HepG2 (cell line): ENCODE measurements at regions not wholly inside any gene's neighbourhood (a gene's known extent, or its start where the extent isn't known, plus 50 kb on each side); places are given as distances from the start of the nearest gene placed in this dataset.

Experiments
- ATAC-seq: fragments of 200-7000 bp; cut with Tn5 transposase; 3 replicates; pipeline ENCODE4 v1.9.1; 2020; ENCODE audit warnings: mild to moderate bottlenecking, moderate library complexity
- BruUV-seq: library from RNA; stranded (reverse); fragments of 400-500 nt; replicated peaks from 2 replicates; lab custom pipeline; 2021; lab: Mats Ljungman, UMichigan
- CTCF ChIA-PET: fragments of 300-600 bp; formaldehyde crosslinking; extraction: SDS; loops from one replicate; lab custom pipeline; 2021; ENCODE audit warnings: low total read pairs, inconsistent platforms, low intra/inter-chr PET ratio; lab: Yijun Ruan, JAX
- POLR2A ChIA-PET: fragments of 350-600 bp; sonication (Branson Sonifier 250); formaldehyde crosslinking; loops from one replicate; lab custom pipeline; 2020; ENCODE audit warnings: antibody characterized with exemption, inconsistent platforms; lab: Yijun Ruan, JAX
- DNase-seq: peaks from one replicate; pipeline ENCODE4 v3.0.0-alpha.2; 2015; ENCODE audit warnings: low spot score
- FAIRE-seq: peaks from 3 replicates; lab custom pipeline; 2011; peaks lifted over from hg19 to GRCh38; lab: Jason Lieb, UNC
- H2AFZ ChIP-seq: one replicate; pipeline ENCODE4 v1.6.1; 2011; ENCODE audit warnings: low read length, inconsistent platforms
- H3K27ac ChIP-seq: fragments of 300-600 bp; 3 replicates; pipeline ENCODE4 v1.8.0; 2011; ENCODE audit warnings: mixed run types, mild to moderate bottlenecking, mixed read lengths, low read length, inconsistent platforms; ENCODE audit not compliant: insufficient read depth; ENCODE audit errors: extremely low read length
- H3K27me3 ChIP-seq, 2 experiments: fragments of 200-600 bp in 1 of 2; 2 replicates in 1 of 2; 3 replicates in 1 of 2; pipeline versions ENCODE4 v1.6.0 to v1.8.0; 2011; ENCODE audit warnings: low read length in 2 of 2, mild to moderate bottlenecking in 2 of 2, moderate library complexity in 2 of 2, inconsistent platforms in 1 of 2; ENCODE audit not compliant: insufficient read depth in 2 of 2, control insufficient read depth in 1 of 2
- H3K36me3 ChIP-seq, 2 experiments: fragments of 200-600 bp in 1 of 2; replicated peaks in 1 of 2; 2 replicates in 1 of 2; 3 replicates in 1 of 2; pipeline versions ENCODE4 v1.5.1 to v1.8.0; 2011; ENCODE audit warnings: low read length in 2 of 2, inconsistent platforms in 1 of 2; ENCODE audit not compliant: insufficient read depth in 2 of 2, control insufficient read depth in 1 of 2
- H3K4me1 ChIP-seq: 2 replicates; pipeline ENCODE4 v1.5.1; 2012; ENCODE audit warnings: low read length, inconsistent platforms; ENCODE audit not compliant: insufficient read depth
- H3K4me2 ChIP-seq: 2 replicates; pipeline ENCODE4 v1.6.0; 2011; ENCODE audit warnings: low read depth, low read length, inconsistent platforms
- H3K4me3 ChIP-seq, 3 experiments: fragments of 200-600 bp in 1 of 3; sonication (generic), shearing (Covaris generic) in 1 of 3; replicated peaks in 1 of 3; 2 replicates each; pipeline ENCODE4 v1.5.1; 2011 to 2016; ENCODE audit warnings: low read length in 3 of 3, inconsistent platforms in 2 of 3, low read depth in 2 of 3, mild to moderate bottlenecking in 2 of 3, control low read depth in 1 of 3, mixed read lengths in 1 of 3; ENCODE audit not compliant: insufficient read depth in 1 of 3
- H3K79me2 ChIP-seq: one replicate; pipeline ENCODE4 v1.6.1; 2011; ENCODE audit warnings: low read length, inconsistent platforms; ENCODE audit not compliant: insufficient read depth
- H3K9ac ChIP-seq: 2 replicates; pipeline ENCODE4 v1.6.0; 2011; ENCODE audit warnings: mild to moderate bottlenecking, low read depth, low read length, inconsistent platforms; ENCODE audit not compliant: insufficient read depth
- H3K9me3 ChIP-seq: 2 replicates; pipeline ENCODE4 v1.5.1; 2012; ENCODE audit warnings: mild to moderate bottlenecking, low read length
- H4K20me1 ChIP-seq: 2 replicates; pipeline ENCODE4 v1.6.0; 2011; ENCODE audit warnings: inconsistent platforms, mild to moderate bottlenecking, low read length, moderate library complexity; ENCODE audit not compliant: insufficient read depth
- ADNP ChIP-seq: sonication (generic); formaldehyde crosslinking; IDR thresholded peaks from 2 replicates; pipeline ENCODE4 v1.4.0; 2020; ENCODE audit warnings: missing genetic modification reagents
- ELK4 ChIP-seq: sonication (generic); formaldehyde crosslinking; IDR thresholded peaks from 2 replicates; pipeline ENCODE4 v1.9.0; 2021; ENCODE audit warnings: missing genetic modification reagents, borderline replicate concordance
- FOSL2 ChIP-seq: sonication (generic); formaldehyde crosslinking; IDR thresholded peaks from 2 replicates; pipeline ENCODE4 v1.4.0; 2020; ENCODE audit warnings: missing genetic modification reagents
- FOXA3 ChIP-seq: IDR thresholded peaks from 2 replicates; pipeline ENCODE4 v1.6.1; 2016; ENCODE audit warnings: missing genetic modification reagents, missing compliant biosample characterization
- MAX ChIP-seq: IDR thresholded peaks from 2 replicates; pipeline ENCODE4 v1.6.1; 2012; ENCODE audit warnings: inconsistent platforms
- MLXIP ChIP-seq: sonication (generic); formaldehyde crosslinking; IDR thresholded peaks from 2 replicates; pipeline ENCODE4 v1.9.0; 2021; ENCODE audit warnings: missing genetic modification reagents, borderline replicate concordance
- MXD4 ChIP-seq: IDR thresholded peaks from 2 replicates; pipeline ENCODE4 v1.6.1; 2016; ENCODE audit warnings: mild to moderate bottlenecking, missing biosample characterization, missing genetic modification reagents
- POLR2AphosphoS5 ChIP-seq: IDR thresholded peaks from 2 replicates; pipeline ENCODE4 v1.6.1; 2012; ENCODE audit warnings: low read depth, low read length
- ZNF180 ChIP-seq: sonication (generic); formaldehyde crosslinking; IDR thresholded peaks from 2 replicates; pipeline ENCODE4 v1.4.0; 2020; ENCODE audit warnings: low read depth, missing genetic modification reagents, borderline replicate concordance
- ZNF766 ChIP-seq: sonication (generic); formaldehyde crosslinking; IDR thresholded peaks from 2 replicates; pipeline ENCODE4 v1.5.0; 2020; ENCODE audit warnings: missing genetic modification reagents, borderline replicate concordance
- WGBS: methylation state at CpG from one replicate; pipeline ENCODE4 v1.1.6; 2017; ENCODE audit warnings: low lambda C conversion rate; 5-methylcytosine and 5-hydroxymethylcytosine counted together
- in situ Hi-C: cut with HindIII; loops from 2 replicates; pipeline ENCODE4 v1.10.0; 2017; ENCODE audit warnings: low pct_unique_long_range_greater_than_20kb; ENCODE audit not compliant: extremely low pct_ligation_motif_present
- intact Hi-C: fragments of 100-400 bp; cut with micrococcal nuclease; formaldehyde crosslinking; loops from one replicate; pipeline ENCODE4 v1.10.0; 2022; ENCODE audit not compliant: unreplicated experiment

GRCh38 chr19:28314756-28315155, 898.2 kb downstream of the UQCRFS1 start (continued):
- TF ChIP-seq MLXIP (no peak), ZNF766 (CRISPR knock-in tag) (no peak), ZNF180 (CRISPR knock-in tag) (no peak)
- TF ChIP-seq, all 625 proteins: peak for 0

- BruUV-seq: no TSS peak
- Histone ChIP-seq H2AFZ (no peak overlapping the region), H3K4me1 (no peaks in the 10 kb centered on the region), H3K36me3 (no peaks in the 10 kb centered on the region), H3K4me3 (no peak overlapping the region), H3K79me2 (no peaks in the 10 kb centered on the region), H4K20me1 (no peaks in the 10 kb centered on the region), H3K9ac (no peak overlapping the region), H3K27ac (no peak overlapping the region), H3K4me2 (no peak overlapping the region), H3K9me3 (peaks cover 87% of the 10 kb centered on the region), H3K27me3 (no peaks in the 10 kb centered on the region)
- intact Hi-C loops (no loop called here), in situ Hi-C loops (no loop called here)
- FAIRE-seq (no peak), ATAC-seq (no peak), DNase-seq (no peak)
- no peak for TF ChIP-seq ELK4 (CRISPR knock-in tag)
- TF ChIP-seq MAX: no peak
- no peak for TF ChIP-seq FOSL2 (CRISPR knock-in tag)
- no peak for TF ChIP-seq ADNP (CRISPR knock-in tag)
- no peak for TF ChIP-seq FOXA3 (CRISPR knock-in tag)
- no peak for TF ChIP-seq MXD4 (CRISPR knock-in tag)
- TF ChIP-seq POLR2AphosphoS5: no peak
- CTCF ChIA-PET: no interaction called here
- 44% methylated on average over 4 of the region's 4 CpGs for WGBS
- POLR2A ChIA-PET: no interaction called here
These were observed 898.7 kb downstream of the UQCRFS1 start for GRCh38 chr19:28314287-28314686.
